Body of pancreas (tissue), 4 donors: ENCODE measurements at regions not wholly inside any gene's neighbourhood (a gene's known extent, or its start where the extent isn't known, plus 50 kb on each side); places are given as distances from the start of the nearest gene placed in this dataset.

Experiments used
- ATAC-seq: fragments of 150-250 bp; one replicate; pipeline ENCODE4 v1.9.1; 2016
- DNase-seq, 4 donors: peaks; one replicate each; pipeline ENCODE4 v3.0.0-alpha.2; 2019
- H3K27ac ChIP-seq, 4 donors: fragments of 200-600 bp; sonication (generic); 1 replicate in 3 of 4; 2 replicates in 1 of 4; pipeline versions ENCODE4 v1.5.1 to v1.6.1; 2016 to 2019; ENCODE audit warnings: mild to moderate bottlenecking in 1 of 4, mixed read lengths in 1 of 4, moderate library complexity in 1 of 4
- H3K27me3 ChIP-seq, 2 donors: fragments of 200-600 bp; sonication (generic); one replicate each; pipeline ENCODE4 v1.6.0; 2016; ENCODE audit warnings: mild to moderate bottlenecking in 1 of 2
- H3K36me3 ChIP-seq, 2 donors: fragments of 200-600 bp; sonication (generic); replicated peaks in 1 of 2; 2 replicates each; pipeline ENCODE4 v1.5.1; 2016; ENCODE audit warnings: low read depth in 2 of 2; ENCODE audit not compliant: insufficient read depth in 1 of 2
- H3K4me1 ChIP-seq: fragments of 200-600 bp; sonication (generic); one replicate; pipeline ENCODE4 v1.6.0; 2016
- H3K4me3 ChIP-seq, 2 donors: fragments of 200-600 bp; sonication (generic); 1 replicate in 1 of 2; 2 replicates in 1 of 2; pipeline ENCODE4 v1.5.1; 2016 to 2019
- H3K9me3 ChIP-seq, 3 donors: fragments of 200-600 bp; sonication (generic); 1 replicate in 2 of 3; 2 replicates in 1 of 3; pipeline ENCODE4 v1.5.1; 2016
- POLR2A ChIP-seq, 3 donors: fragments of 450-650 bp; IDR thresholded peaks; one replicate each; pipeline ENCODE4 v1.6.1; 2016; ENCODE audit warnings: antibody characterized with exemption in 3 of 3, mild to moderate bottlenecking in 2 of 3
- WGBS, 2 donors: methylation state at CpG; one replicate each; pipeline ENCODE4 v1.1.5; 2017; 5-methylcytosine and 5-hydroxymethylcytosine counted together
- intact Hi-C: fragments of 100-400 bp; cut with DNase I; formaldehyde crosslinking; loops from one replicate; pipeline ENCODE4 v1.15.1; 2023
- TF ChIP-seq, protein P1 (sequence below), 7 experiments: fragments of 450-650 bp in 4 of 7; fragments of 200-600 bp in 3 of 7; sonication (generic) in 3 of 7; IDR thresholded peaks; one replicate each; pipeline ENCODE4 v1.5.1; 2016 to 2019; ENCODE audit warnings: antibody characterized with exemption in 7 of 7

DNA sequence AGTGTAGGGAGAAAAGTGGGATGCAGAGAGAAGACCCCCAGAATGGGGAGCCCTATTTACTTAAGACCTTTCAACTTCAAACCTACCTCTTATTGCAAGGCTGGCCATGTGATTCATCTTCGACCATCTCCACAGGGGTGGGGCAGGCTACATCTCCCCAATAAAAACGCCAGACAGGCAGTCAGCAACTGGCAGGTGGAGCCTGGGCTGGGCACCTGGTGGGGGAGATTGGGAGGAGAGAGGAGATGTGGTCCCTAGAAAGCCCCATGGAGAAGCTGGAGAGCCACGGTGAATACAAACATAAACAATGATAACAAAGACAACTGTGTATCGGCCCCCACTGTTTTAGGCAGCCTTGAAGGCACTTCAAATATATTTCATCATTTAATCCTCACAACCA is 336.7 kb upstream of the PROX1 start:
- H3K27me3 ChIP-seq = no peaks in the 10 kb centered on the region

DNA sequence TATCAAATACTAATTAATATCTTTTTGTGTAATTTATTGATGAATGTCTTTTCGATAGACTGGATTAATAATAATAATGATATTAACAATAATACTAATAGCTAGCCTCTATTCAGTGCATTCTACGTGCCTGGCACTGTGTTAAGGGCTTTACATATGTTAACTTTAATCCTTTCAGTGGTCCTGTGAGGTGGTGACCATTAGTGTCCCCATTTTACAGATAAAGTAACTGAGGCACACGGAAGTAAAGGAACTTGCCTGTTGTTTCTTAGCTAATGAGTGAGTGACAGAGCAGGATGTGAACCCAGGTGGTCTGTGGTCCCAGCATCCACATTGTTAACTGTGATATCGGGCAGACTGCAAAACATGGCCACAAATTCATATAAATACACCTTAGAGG is 335.7 kb upstream of the PROX1 start:
- intact Hi-C loops = no loop called here
- Histone ChIP-seq H3K4me1 (no peaks in the 10 kb centered on the region), H3K36me3 (no peaks in the 10 kb centered on the region), H3K27me3 (no peaks in the 10 kb centered on the region), H3K27ac (no peak overlapping the region), H3K9me3 (no peaks in the 10 kb centered on the region), H3K4me3 (no peak overlapping the region)
- TF ChIP-seq, protein P1, sequence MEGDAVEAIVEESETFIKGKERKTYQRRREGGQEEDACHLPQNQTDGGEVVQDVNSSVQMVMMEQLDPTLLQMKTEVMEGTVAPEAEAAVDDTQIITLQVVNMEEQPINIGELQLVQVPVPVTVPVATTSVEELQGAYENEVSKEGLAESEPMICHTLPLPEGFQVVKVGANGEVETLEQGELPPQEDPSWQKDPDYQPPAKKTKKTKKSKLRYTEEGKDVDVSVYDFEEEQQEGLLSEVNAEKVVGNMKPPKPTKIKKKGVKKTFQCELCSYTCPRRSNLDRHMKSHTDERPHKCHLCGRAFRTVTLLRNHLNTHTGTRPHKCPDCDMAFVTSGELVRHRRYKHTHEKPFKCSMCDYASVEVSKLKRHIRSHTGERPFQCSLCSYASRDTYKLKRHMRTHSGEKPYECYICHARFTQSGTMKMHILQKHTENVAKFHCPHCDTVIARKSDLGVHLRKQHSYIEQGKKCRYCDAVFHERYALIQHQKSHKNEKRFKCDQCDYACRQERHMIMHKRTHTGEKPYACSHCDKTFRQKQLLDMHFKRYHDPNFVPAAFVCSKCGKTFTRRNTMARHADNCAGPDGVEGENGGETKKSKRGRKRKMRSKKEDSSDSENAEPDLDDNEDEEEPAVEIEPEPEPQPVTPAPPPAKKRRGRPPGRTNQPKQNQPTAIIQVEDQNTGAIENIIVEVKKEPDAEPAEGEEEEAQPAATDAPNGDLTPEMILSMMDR (IDR thresholded peaks at IDR 0.05) = no peak
- no peak for TF ChIP-seq POLR2A (IDR thresholded peaks at IDR 0.05)
- ATAC-seq (no peak), DNase-seq (no peak)
- 86 to 88% methylated on average over 4 of the region's 4 CpGs for WGBS, 2 donors

More for the DNA sequence above, 336.7 kb upstream of the PROX1 start:
- DNase-seq (no peak), ATAC-seq (no peak)
- 56 to 78% methylated on average over 4 of the region's 4 CpGs for WGBS, 2 donors
- intact Hi-C loops = no loop called here
- H3K4me3 ChIP-seq = no peak overlapping the region
- no peaks in the 10 kb centered on the region for H3K36me3 ChIP-seq
- no peaks in the 10 kb centered on the region for H3K9me3 ChIP-seq
- no peak overlapping the region for H3K27ac ChIP-seq
- H3K4me1 ChIP-seq = no peaks in the 10 kb centered on the region
- TF ChIP-seq, protein P1 (IDR thresholded peaks at IDR 0.05) = no peak
- TF ChIP-seq POLR2A (IDR thresholded peaks at IDR 0.05) = no peak

DNA sequence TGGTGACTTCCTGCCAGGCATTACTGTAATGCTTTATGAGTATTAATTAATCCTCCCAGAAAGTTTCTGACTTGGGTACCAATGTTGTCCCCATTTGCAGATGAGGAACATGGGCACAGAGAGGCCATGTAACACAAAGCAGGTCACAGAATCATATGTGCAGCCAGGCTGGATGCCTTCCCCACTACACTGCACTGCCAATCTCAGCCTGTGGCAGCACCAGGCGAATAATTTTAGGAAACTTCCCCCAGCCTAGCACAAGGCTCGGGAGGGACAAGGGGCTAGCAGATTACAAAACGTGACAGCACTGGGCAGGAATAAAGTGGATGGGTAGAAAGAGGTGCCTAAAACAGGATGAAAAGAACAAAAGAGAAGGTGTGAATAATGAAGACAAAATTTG is 331.7 kb upstream of the PROX1 start:
- DNase-seq (no peak), ATAC-seq (no peak)
- Histone ChIP-seq H3K36me3 (no peaks in the 10 kb centered on the region), H3K4me1 (peaks cover 4% of the 10 kb centered on the region), H3K27me3 (no peaks in the 10 kb centered on the region), H3K9me3 (no peaks in the 10 kb centered on the region), H3K27ac (no peak overlapping the region), H3K4me3 (no peak overlapping the region)
- no peak for TF ChIP-seq POLR2A (IDR thresholded peaks at IDR 0.05)
- TF ChIP-seq, protein P1 (IDR thresholded peaks at IDR 0.05) = no peak
- intact Hi-C loops = no loop called here
- 70 to 75% methylated on average over 3 of the region's 3 CpGs for WGBS, 2 donors

DNA sequence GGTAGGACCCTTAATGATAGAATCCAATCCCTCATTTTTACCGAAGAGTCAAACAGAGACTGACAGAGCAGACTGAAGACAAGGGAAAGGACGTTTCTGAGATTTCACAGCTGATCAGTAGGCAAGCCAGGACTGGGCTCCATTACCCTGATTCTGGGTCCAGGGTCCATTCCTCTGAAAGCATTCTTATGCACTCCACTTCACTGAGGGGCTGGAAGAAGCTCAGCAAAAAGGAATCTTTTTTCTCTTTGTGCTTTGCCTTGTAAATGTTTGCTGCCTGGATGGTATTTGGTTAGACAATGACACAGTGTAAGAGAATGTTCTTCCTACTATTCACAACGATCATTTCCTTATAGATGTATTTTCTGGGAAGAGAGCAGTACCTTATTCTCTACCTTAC is 331.3 kb upstream of the PROX1 start:
- 44 to 49% methylated on average over 3 of the region's 3 CpGs for WGBS, 2 donors
- no peak overlapping the region for H3K27ac ChIP-seq
- H3K36me3 ChIP-seq = no peaks in the 10 kb centered on the region
- no peak for TF ChIP-seq POLR2A (IDR thresholded peaks at IDR 0.05)
- TF ChIP-seq, protein P1 (IDR thresholded peaks at IDR 0.05) = no peak
- no peaks in the 10 kb centered on the region for H3K27me3 ChIP-seq
- intact Hi-C loops = no loop called here
- no peak for ATAC-seq
- H3K4me3 ChIP-seq = no peak overlapping the region
- no peak for DNase-seq
- H3K9me3 ChIP-seq = no peaks in the 10 kb centered on the region
- peaks cover 4% of the 10 kb centered on the region for H3K4me1 ChIP-seq

DNA sequence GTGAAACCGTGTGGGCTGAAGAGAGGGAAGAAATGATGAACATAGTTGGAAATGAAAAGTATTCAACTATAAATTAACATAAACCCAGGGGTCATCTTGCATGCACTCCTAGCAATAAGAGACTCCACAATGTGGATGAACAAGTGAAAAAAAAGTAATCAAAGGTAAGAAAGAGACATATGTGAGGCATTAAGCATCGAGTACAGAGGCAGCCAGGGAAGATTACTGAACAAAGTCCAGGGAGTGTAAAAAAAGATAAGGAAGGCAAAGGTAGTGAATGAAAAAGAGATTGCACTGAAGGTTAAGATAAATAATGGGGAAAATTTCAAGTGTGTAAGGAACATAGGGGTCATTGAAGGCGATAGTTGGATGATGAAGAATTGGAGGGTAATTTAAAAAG is 330.8 kb upstream of the PROX1 start:
- ATAC-seq = no peak
- 68 to 74% methylated on average over 3 of the region's 3 CpGs for WGBS, 2 donors

More for the DNA sequence above, 330.8 kb upstream of the PROX1 start:
- no peak for TF ChIP-seq POLR2A (IDR thresholded peaks at IDR 0.05)
- TF ChIP-seq, protein P1 (IDR thresholded peaks at IDR 0.05) = no peak
- Histone ChIP-seq H3K4me3 (no peak overlapping the region), H3K27me3 (no peaks in the 10 kb centered on the region), H3K27ac (no peak overlapping the region), H3K36me3 (no peaks in the 10 kb centered on the region), H3K9me3 (no peaks in the 10 kb centered on the region), H3K4me1 (peaks cover 4% of the 10 kb centered on the region)
- intact Hi-C loops = no loop called here
- no peak for DNase-seq
